HCT116 (cell line): ENCODE measurements at regions not wholly inside any gene's neighbourhood (a gene's known extent, or its start where the extent isn't known, plus 50 kb on each side); places are given as distances from the start of the nearest gene placed in this dataset.
A peak's percentile ranks its signal among the peaks of the same experiment; 100 is the strongest.

Experiments used
- ATAC-seq: fragments of 200-7000 bp; cut with Tn5 transposase; 2 replicates; pipeline ENCODE4 v1.9.1; 2020; ENCODE audit warnings: mild to moderate bottlenecking, moderate library complexity
- BruUV-seq: library from RNA; stranded (reverse); fragments of 400-500 nt; replicated peaks from 2 replicates; lab custom pipeline; 2021; lab: Mats Ljungman, UMichigan
- CTCF ChIA-PET: fragments of 300-600 bp; sonication (Branson Sonifier 250); formaldehyde crosslinking; loops from one replicate; lab custom pipeline; 2021; ENCODE audit warnings: antibody characterized with exemption; lab: Charles Lee
- POLR2A ChIA-PET: fragments of 300-600, 350-600 bp; sonication (Branson Sonifier 250); formaldehyde crosslinking; loops from one replicate; lab custom pipeline; 2021; ENCODE audit warnings: antibody characterized with exemption; lab: Charles Lee
- RAD21 ChIA-PET, 2 experiments: fragments of 300-600 bp; sonication (Branson Sonifier 250); formaldehyde crosslinking; loops; one replicate each; lab custom pipeline; 2023; ENCODE audit warnings: low total read pairs in 2 of 2; ENCODE audit not compliant: uncharacterized antibody in 2 of 2, unreplicated experiment in 2 of 2, low non-redundant PET in 1 of 2; lab: Charles Lee
- DNase-seq: peaks from one replicate; pipeline ENCODE4 v3.0.0-alpha.2; 2010; ENCODE audit warnings: low read depth, low spot score
- H2AFZ ChIP-seq: fragments of 200-600 bp; shearing (Covaris generic), sonication (generic); 2 replicates; pipeline ENCODE4 v1.6.1; 2017; ENCODE audit warnings: low read depth, mixed run types, mixed read lengths, antibody characterized with exemption, low read length; ENCODE audit not compliant: poor library complexity, severe bottlenecking
- H3K27ac ChIP-seq: 2 replicates; pipeline ENCODE4 v1.5.1; 2012; ENCODE audit warnings: low read depth, low read length
- H3K27me3 ChIP-seq: fragments of 200-600 bp; sonication (generic); 2 replicates; pipeline ENCODE4 v1.6.1; 2016; ENCODE audit warnings: mixed run types, low read length, mixed read lengths; ENCODE audit not compliant: insufficient read depth
- H3K36me3 ChIP-seq, 2 experiments: fragments of 200-500 bp in 1 of 2; fragments of 200-600 bp in 1 of 2; sonication (Bioruptor generic) in 1 of 2; sonication (generic) in 1 of 2; 2 replicates each; pipeline versions ENCODE4 v1.5.1 to v1.6.1; 2014 to 2016; ENCODE audit warnings: low read length in 2 of 2, inconsistent platforms in 1 of 2, mixed read lengths in 1 of 2, mixed run types in 1 of 2; ENCODE audit not compliant: insufficient read depth in 2 of 2, control insufficient read depth in 1 of 2
- H3K4me1 ChIP-seq, 2 experiments: fragments of 200-600 bp in 1 of 2; sonication (generic) in 1 of 2; 2 replicates each; pipeline versions ENCODE4 v1.5.1 to v1.6.1; 2012 to 2017; ENCODE audit warnings: low read length in 2 of 2, inconsistent platforms in 1 of 2, mild to moderate bottlenecking in 1 of 2, mixed read lengths in 1 of 2, mixed run types in 1 of 2, moderate library complexity in 1 of 2; ENCODE audit not compliant: insufficient read depth in 2 of 2, control insufficient read depth in 1 of 2
- H3K4me2 ChIP-seq: fragments of 200-600 bp; sonication (generic); 2 replicates; pipeline ENCODE4 v1.6.1; 2017; ENCODE audit warnings: mixed run types, low read length, mixed read lengths
- H3K4me3 ChIP-seq, 2 experiments: fragments of 200-600 bp in 1 of 2; sonication (generic) in 1 of 2; replicated peaks in 1 of 2; 2 replicates each; pipeline ENCODE4 v1.5.1; 2011 to 2016; ENCODE audit warnings: low read length in 2 of 2, control low read depth in 1 of 2, low read depth in 1 of 2, mild to moderate bottlenecking in 1 of 2, mixed read lengths in 1 of 2, mixed run types in 1 of 2
- H3K79me2 ChIP-seq: fragments of 200-600 bp; sonication (generic); 2 replicates; pipeline ENCODE4 v1.6.1; 2017; ENCODE audit warnings: mild to moderate bottlenecking, mixed run types, low read length, moderate library complexity, mixed read lengths; ENCODE audit not compliant: insufficient read depth
- H3K9ac ChIP-seq: fragments of 200-600 bp; sonication (generic); 2 replicates; pipeline ENCODE4 v1.6.1; 2016; ENCODE audit warnings: low read length, mixed read lengths
- H3K9me2 ChIP-seq: fragments of 200-600 bp; sonication (generic), shearing (Covaris generic); 2 replicates; pipeline ENCODE4 v1.6.1; 2017; ENCODE audit warnings: mixed run types, mild to moderate bottlenecking, moderate library complexity; ENCODE audit not compliant: insufficient read depth
- H3K9me3 ChIP-seq, 2 experiments: fragments of 200-500 bp in 1 of 2; fragments of 200-600 bp in 1 of 2; sonication (Bioruptor generic) in 1 of 2; sonication (generic) in 1 of 2; 2 replicates each; pipeline ENCODE4 v1.6.1; 2014 to 2017; ENCODE audit warnings: low read length in 2 of 2, mixed read lengths in 2 of 2, inconsistent platforms in 1 of 2, low read depth in 1 of 2, mild to moderate bottlenecking in 1 of 2, mixed run types in 1 of 2, moderate library complexity in 1 of 2; ENCODE audit not compliant: control insufficient read depth in 1 of 2, insufficient read depth in 1 of 2
- H4K20me1 ChIP-seq: fragments of 200-600 bp; sonication (generic), shearing (Covaris generic); 2 replicates; pipeline ENCODE4 v1.6.1; 2017; ENCODE audit warnings: mixed run types, mild to moderate bottlenecking, moderate library complexity; ENCODE audit not compliant: insufficient read depth
- CTCF ChIP-seq, 3 experiments: fragments of 200-600 bp in 1 of 3; sonication (generic) in 1 of 3; IDR thresholded peaks in 2 of 3; conservative IDR thresholded peaks in 1 of 3; 2 replicates each; pipeline ENCODE4 v1.5.1; 2012 to 2017; ENCODE audit warnings: low read depth in 2 of 3, low read length in 2 of 3, antibody characterized with exemption in 1 of 3, borderline replicate concordance in 1 of 3, control low read depth in 1 of 3, mild to moderate bottlenecking in 1 of 3, mixed read lengths in 1 of 3, mixed run types in 1 of 3, moderate library complexity in 1 of 3; ENCODE audit not compliant: insufficient read depth in 1 of 3
- ELF1 ChIP-seq: IDR thresholded peaks from 2 replicates; pipeline ENCODE4 v1.6.1; 2012; ENCODE audit warnings: low read depth, borderline replicate concordance
- POLR2AphosphoS5 ChIP-seq: IDR thresholded peaks from 2 replicates; pipeline ENCODE4 v1.6.1; 2011; ENCODE audit warnings: mild to moderate bottlenecking, low read depth, low read length, moderate library complexity
- RAD21 ChIP-seq: IDR thresholded peaks from 2 replicates; pipeline ENCODE4 v1.6.1; 2012; ENCODE audit warnings: low read depth, mild to moderate bottlenecking
- ZBTB33 ChIP-seq: IDR thresholded peaks from 2 replicates; pipeline ENCODE4 v1.6.1; 2011; ENCODE audit warnings: mild to moderate bottlenecking, low read length, moderate library complexity; ENCODE audit not compliant: insufficient replicate concordance; ENCODE audit errors: extremely low read depth
- intact Hi-C: fragments of 100-400 bp; cut with micrococcal nuclease; formaldehyde crosslinking; loops from 2 replicates; pipeline ENCODE4 v1.10.0; 2022

- H3K4me3 ChIP-seq, result no peak overlapping the region
- no peaks in the 10 kb centered on the region for H4K20me1 ChIP-seq
- ChIA-PET RAD21 (no interaction called here), CTCF (interaction anchor here (0.8 to 2.0 kb wide), 6 partner anchors 14 to 431 kb away, joined by 3 to 14 read pairs (median 4); no protein-coding TSS in a partner anchor), POLR2A (no interaction called here)
- H3K27ac ChIP-seq, result no peak overlapping the region
- intact Hi-C loops, result no loop called here
- peak overlapping the region; percentile 81 for H2AFZ ChIP-seq
- TF ChIP-seq ELF1 (no peak), POLR2AphosphoS5 (no peak), RAD21 (peak; percentile 63), CTCF (IDR thresholded peaks at IDR 0.05 in 2 of 3, conservative IDR thresholded peaks at IDR 0.05 in 1 of 3; ENCODE audit: borderline replicate concordance in 1 of 3, insufficient read depth in 1 of 3, low read depth in 2 of 3, low read length in 2 of 3) (peak; percentile 39 to 60 (median 44); a peak in 4 of 6 replicates), ZBTB33 (no peak)
- H3K36me3 ChIP-seq, result no peaks in the 10 kb centered on the region
- no peak overlapping the region for H3K9ac ChIP-seq
- H3K9me3 ChIP-seq, result no peaks in the 10 kb centered on the region
- ATAC-seq (peak; percentile 74), DNase-seq (peak; percentile 28)
- BruUV-seq, result no TSS peak
- no peaks in the 10 kb centered on the region for H3K27me3 ChIP-seq
- H3K79me2 ChIP-seq, result no peaks in the 10 kb centered on the region
- no peaks in the 10 kb centered on the region for H3K9me2 ChIP-seq
- peaks cover 4 to 10% of the 10 kb centered on the region in 2 experiments for H3K4me1 ChIP-seq
- no peak overlapping the region for H3K4me2 ChIP-seq
Observed at GRCh38 chr4:89657931-89658700, 178.8 kb downstream of the SNCA start.
